HG03103 (cell line): ENCODE measurements at regions not wholly inside any gene's neighbourhood (a gene's known extent, or its start where the extent isn't known, plus 50 kb on each side); places are given as distances from the start of the nearest gene placed in this dataset.
"Not testable (repeated sequence)": the region's sequence is repeated elsewhere in the genome, so short reads cannot be mapped to it uniquely, and the experiment has no call there.

Experiments used
- ATAC-seq: cut with Tn5 transposase; IDR thresholded peaks from one replicate; pipeline ENCODE4 v1.9.1; 2021; ENCODE audit warnings: low read depth; ENCODE audit not compliant: unreplicated experiment

- no peak for ATAC-seq
These were observed 230.3 kb downstream of the DAD1 start for GRCh38 chr14:22358726-22359125.

- ATAC-seq: not testable (repeated sequence)
These were observed 239.7 kb downstream of the DAD1 start for GRCh38 chr14:22349281-22349680.

GRCh38 chr14:22344673-22345072 is 244.4 kb downstream of the DAD1 start:
- ATAC-seq: no peak

- not testable (repeated sequence) for ATAC-seq
These were observed 244.8 kb downstream of the DAD1 start for GRCh38 chr14:22344209-22344608.

GRCh38 chr14:22341049-22341448 is 248.0 kb downstream of the DAD1 start:
- ATAC-seq: no peak

- no peak for ATAC-seq
These were observed 249.9 kb downstream of the DAD1 start for GRCh38 chr14:22338917-22339715.

- ATAC-seq: no peak
These were observed 250.6 kb downstream of the DAD1 start for GRCh38 chr14:22338381-22338780.

GRCh38 chr14:22337938-22338337 is 251.1 kb downstream of the DAD1 start:
- ATAC-seq: no peak

GRCh38 chr14:22337521-22337920 is 251.5 kb downstream of the DAD1 start:
- no peak for ATAC-seq

- ATAC-seq: no peak
These were observed 253.0 kb downstream of the DAD1 start for GRCh38 chr14:22336031-22336430.

- ATAC-seq: no peak
These were observed 254.4 kb downstream of the DAD1 start for GRCh38 chr14:22334627-22335026.

GRCh38 chr14:22334275-22334577 is 254.8 kb downstream of the DAD1 start:
- no peak for ATAC-seq

GRCh38 chr14:22333422-22334274 is 255.4 kb downstream of the DAD1 start:
- no peak for ATAC-seq

GRCh38 chr14:22332686-22333421 is 256.2 kb downstream of the DAD1 start:
- ATAC-seq: no peak

GRCh38 chr14:22329371-22329770 is 259.7 kb downstream of the DAD1 start:
- no peak for ATAC-seq

GRCh38 chr14:22325676-22326400 is 263.2 kb downstream of the DAD1 start:
- no peak for ATAC-seq

- no peak for ATAC-seq
These were observed 268.7 kb downstream of the DAD1 start for GRCh38 chr14:22320362-22320750.

- no peak for ATAC-seq
These were observed 269.3 kb downstream of the DAD1 start for GRCh38 chr14:22319526-22320361.

GRCh38 chr14:22318951-22319350 is 270.1 kb downstream of the DAD1 start:
- ATAC-seq: no peak

- no peak for ATAC-seq
These were observed 272.6 kb downstream of the DAD1 start for GRCh38 chr14:22316473-22316872.
